Progenitor cell of endocrine pancreas (in vitro differentiated cells): ENCODE measurements at regions not wholly inside any gene's neighbourhood (a gene's known extent, or its start where the extent isn't known, plus 50 kb on each side); places are given as distances from the start of the nearest gene placed in this dataset.

Experiments
- DNase-seq: peaks from one replicate; pipeline ENCODE4 v3.0.0; 2021; ENCODE audit warnings: low spot score; ENCODE audit not compliant: unreplicated experiment
- H3K27ac Mint-ChIP-seq: 2 replicates; pipeline ENCODE4 v1.8.0; 2021; ENCODE audit warnings: mild to moderate bottlenecking, moderate library complexity, mixed read lengths
- H3K27me3 Mint-ChIP-seq: 2 replicates; pipeline ENCODE4 v1.8.0; 2021; ENCODE audit warnings: mixed read lengths
- H3K36me3 Mint-ChIP-seq: 2 replicates; pipeline ENCODE4 v1.8.0; 2022; ENCODE audit warnings: mixed read lengths; ENCODE audit not compliant: insufficient read depth
- H3K4me1 Mint-ChIP-seq: 2 replicates; pipeline ENCODE4 v1.8.0; 2021; ENCODE audit warnings: low read depth, mixed read lengths
- H3K4me3 Mint-ChIP-seq: 2 replicates; pipeline ENCODE4 v1.8.0; 2021; ENCODE audit warnings: low read depth, mild to moderate bottlenecking, moderate library complexity, mixed read lengths
- H3K9me3 Mint-ChIP-seq: 2 replicates; pipeline ENCODE4 v1.8.0; 2021; ENCODE audit warnings: low read depth, mixed read lengths
- TF ChIP-seq, protein P1 (sequence below): fragments of 200-600 bp; sonication (generic); IDR thresholded peaks from one replicate; pipeline ENCODE4 v1.5.0; 2021; ENCODE audit warnings: antibody characterized with exemption, mild to moderate bottlenecking; ENCODE audit not compliant: unreplicated experiment

DNA sequence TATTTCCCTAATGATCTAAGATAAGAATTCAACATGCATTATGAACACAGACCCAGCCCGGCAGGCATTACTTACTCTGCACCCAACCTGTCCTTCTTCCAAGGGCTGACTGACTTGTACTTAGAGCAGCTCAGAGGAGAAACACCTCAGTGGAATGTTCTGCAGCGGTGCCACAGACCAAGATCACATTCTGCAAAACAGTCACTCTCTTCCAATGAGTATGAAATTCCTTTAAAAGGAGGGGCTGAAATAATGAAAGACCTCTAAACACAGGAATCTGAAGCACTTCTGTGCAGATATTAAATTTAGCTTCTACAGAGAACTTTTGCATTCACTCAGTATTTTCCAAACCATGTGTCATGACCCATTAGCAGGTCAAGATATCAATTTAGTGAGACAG lies 172.9 kb downstream of the ZDHHC21 start:
- H3K27me3 Mint-ChIP-seq: no peaks in the 10 kb centered on the region
- no peak overlapping the region for H3K4me3 Mint-ChIP-seq
- no peaks in the 10 kb centered on the region for H3K9me3 Mint-ChIP-seq
- no peaks in the 10 kb centered on the region for H3K36me3 Mint-ChIP-seq
- DNase-seq: no peak
- no peaks in the 10 kb centered on the region for H3K4me1 Mint-ChIP-seq
- no peak overlapping the region for H3K27ac Mint-ChIP-seq
- TF ChIP-seq, protein P1, sequence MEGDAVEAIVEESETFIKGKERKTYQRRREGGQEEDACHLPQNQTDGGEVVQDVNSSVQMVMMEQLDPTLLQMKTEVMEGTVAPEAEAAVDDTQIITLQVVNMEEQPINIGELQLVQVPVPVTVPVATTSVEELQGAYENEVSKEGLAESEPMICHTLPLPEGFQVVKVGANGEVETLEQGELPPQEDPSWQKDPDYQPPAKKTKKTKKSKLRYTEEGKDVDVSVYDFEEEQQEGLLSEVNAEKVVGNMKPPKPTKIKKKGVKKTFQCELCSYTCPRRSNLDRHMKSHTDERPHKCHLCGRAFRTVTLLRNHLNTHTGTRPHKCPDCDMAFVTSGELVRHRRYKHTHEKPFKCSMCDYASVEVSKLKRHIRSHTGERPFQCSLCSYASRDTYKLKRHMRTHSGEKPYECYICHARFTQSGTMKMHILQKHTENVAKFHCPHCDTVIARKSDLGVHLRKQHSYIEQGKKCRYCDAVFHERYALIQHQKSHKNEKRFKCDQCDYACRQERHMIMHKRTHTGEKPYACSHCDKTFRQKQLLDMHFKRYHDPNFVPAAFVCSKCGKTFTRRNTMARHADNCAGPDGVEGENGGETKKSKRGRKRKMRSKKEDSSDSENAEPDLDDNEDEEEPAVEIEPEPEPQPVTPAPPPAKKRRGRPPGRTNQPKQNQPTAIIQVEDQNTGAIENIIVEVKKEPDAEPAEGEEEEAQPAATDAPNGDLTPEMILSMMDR: no peak

DNA sequence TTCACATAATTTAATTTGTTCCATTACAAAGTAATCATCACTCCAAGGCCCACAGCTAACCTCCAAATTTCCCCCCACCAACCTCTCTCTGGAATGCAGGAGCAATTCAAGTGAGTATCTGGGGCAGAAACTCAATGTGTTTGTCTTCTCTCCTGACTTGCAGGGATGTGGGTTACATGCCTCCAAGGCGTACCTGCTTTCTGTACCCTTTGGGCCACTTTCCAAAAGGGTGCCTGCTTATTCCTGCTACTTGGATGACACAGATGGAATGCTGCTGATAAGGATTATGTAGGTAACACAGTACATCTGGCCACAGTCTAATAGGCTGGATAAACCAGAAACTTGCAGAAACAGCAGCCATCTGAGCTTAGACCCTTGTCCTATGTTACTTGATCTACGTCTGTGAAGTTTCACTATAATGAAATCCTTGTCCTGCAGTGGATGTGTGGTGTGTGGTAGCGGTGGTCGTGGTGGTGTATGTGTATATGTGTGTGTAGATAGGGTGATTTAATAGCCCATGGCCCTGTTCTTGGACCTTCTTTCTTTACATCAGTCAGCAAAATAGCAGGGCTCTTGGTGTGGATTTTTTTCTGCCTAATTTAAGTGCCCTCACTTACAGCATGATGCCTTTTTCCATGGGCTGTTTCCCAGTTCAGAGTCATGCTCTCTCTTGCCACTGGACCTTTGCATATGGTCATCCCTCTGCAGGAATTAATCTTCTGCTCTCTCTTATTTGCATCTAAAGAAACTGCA lies 175.9 kb downstream of the ZDHHC21 start:
- H3K27ac Mint-ChIP-seq: no peak overlapping the region

DNA sequence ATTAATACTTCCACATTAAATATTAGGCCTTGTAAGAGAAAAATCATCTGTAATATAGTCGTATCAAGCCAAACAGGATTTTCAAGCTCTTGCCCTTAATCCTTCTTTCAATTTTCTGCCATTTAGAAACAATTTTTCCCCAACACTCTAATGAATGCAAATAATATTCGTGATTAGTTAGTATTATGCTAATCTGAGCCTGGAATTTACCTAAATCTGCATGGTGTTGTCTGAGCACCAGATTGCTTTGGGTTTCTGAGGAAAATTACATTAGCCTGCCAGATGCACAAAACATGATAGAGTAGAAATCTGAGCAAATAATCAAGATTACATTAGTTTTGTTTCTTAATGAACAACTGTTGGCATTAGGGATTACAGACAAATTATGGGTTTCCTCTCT lies 176.6 kb downstream of the ZDHHC21 start:
- H3K9me3 Mint-ChIP-seq: no peaks in the 10 kb centered on the region
- TF ChIP-seq, protein P1: no peak
- no peaks in the 10 kb centered on the region for H3K36me3 Mint-ChIP-seq
- H3K27me3 Mint-ChIP-seq: no peaks in the 10 kb centered on the region
- DNase-seq: no peak
- H3K4me3 Mint-ChIP-seq: no peak overlapping the region
- H3K27ac Mint-ChIP-seq: no peak overlapping the region
- H3K4me1 Mint-ChIP-seq: no peaks in the 10 kb centered on the region

More for the DNA sequence above, 175.9 kb downstream of the ZDHHC21 start:
- H3K36me3 Mint-ChIP-seq: no peaks in the 10 kb centered on the region
- DNase-seq: no peak
- no peaks in the 10 kb centered on the region for H3K27me3 Mint-ChIP-seq
- H3K4me3 Mint-ChIP-seq: no peak overlapping the region
- TF ChIP-seq, protein P1: no peak
- no peaks in the 10 kb centered on the region for H3K4me1 Mint-ChIP-seq
- H3K9me3 Mint-ChIP-seq: no peaks in the 10 kb centered on the region

DNA sequence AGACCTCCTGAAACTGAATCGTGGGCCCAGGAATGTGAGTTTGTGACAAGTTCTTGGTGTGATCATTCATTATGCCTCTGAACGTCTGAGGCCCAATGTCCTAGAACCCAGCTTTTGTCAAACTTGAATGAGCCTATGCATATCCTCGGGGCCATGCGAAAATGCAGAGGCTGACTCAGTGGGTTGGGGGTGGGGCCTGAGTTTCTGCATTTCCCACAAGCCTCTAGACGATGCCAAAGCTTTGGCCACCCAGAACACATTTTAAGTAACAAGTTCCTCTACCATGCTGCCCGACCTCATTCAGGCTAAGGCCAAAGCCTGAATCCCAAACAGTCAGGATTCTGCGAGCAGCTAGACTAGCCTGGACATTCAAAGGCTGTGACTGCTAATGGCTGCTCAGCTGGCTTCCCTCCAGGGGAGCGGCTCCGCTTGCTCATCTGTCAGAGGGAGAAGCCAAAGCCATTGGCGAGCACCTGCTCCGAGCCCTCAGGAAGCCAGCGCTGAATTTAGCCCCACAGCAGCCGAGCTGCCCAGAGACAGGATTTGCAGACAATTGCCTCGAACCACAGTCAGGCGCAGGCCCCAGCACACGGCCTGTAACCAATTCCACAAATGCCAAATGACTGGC lies 177.5 kb downstream of the ZDHHC21 start:
- no peaks in the 10 kb centered on the region for H3K9me3 Mint-ChIP-seq
- H3K36me3 Mint-ChIP-seq: no peaks in the 10 kb centered on the region
- TF ChIP-seq, protein P1: no peak
- H3K4me1 Mint-ChIP-seq: no peaks in the 10 kb centered on the region
- H3K4me3 Mint-ChIP-seq: no peak overlapping the region
- DNase-seq: no peak
- no peaks in the 10 kb centered on the region for H3K27me3 Mint-ChIP-seq
- H3K27ac Mint-ChIP-seq: no peak overlapping the region

DNA sequence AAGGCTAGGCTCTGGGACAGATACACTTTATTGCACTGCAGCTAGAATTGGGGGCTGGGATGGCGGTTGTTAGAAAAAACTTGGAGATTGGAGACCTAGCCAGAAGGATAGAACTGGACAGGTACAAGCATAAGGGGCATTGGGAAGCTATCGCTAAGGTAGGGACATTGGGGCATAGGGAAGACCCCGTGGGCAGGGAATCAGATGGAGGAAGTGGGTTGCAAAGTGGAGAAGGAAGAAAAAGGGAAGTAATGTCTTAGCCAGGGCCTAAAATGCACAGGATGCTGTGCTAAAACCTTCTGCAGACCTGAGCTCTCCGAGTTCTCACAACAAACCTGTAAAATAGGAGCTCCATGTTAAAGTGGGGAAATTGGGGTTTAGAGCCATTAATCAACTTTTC lies 178.2 kb downstream of the ZDHHC21 start:
- Mint-ChIP-seq H3K36me3 (no peaks in the 10 kb centered on the region), H3K9me3 (no peaks in the 10 kb centered on the region), H3K27me3 (no peaks in the 10 kb centered on the region), H3K4me1 (no peaks in the 10 kb centered on the region), H3K27ac (no peak overlapping the region), H3K4me3 (no peak overlapping the region)
- DNase-seq: no peak
- TF ChIP-seq, protein P1: no peak
